Epithelial cell of esophagus (primary cell): ENCODE measurements at regions not wholly inside any gene's neighbourhood (a gene's known extent, or its start where the extent isn't known, plus 50 kb on each side); places are given as distances from the start of the nearest gene placed in this dataset.

ENCODE experiments used
- DNase-seq: peaks from one replicate; pipeline ENCODE4 v3.0.0; 2010; ENCODE audit warnings: low read depth
- H3K4me3 ChIP-seq: 2 replicates; pipeline ENCODE4 v1.5.1; 2011; ENCODE audit warnings: mild to moderate bottlenecking, low read length, control low read depth
- CTCF ChIP-seq: IDR thresholded peaks from 2 replicates; pipeline ENCODE4 v1.5.1; 2011; ENCODE audit warnings: low read depth, mild to moderate bottlenecking, low read length, control low read depth, inconsistent platforms; ENCODE audit not compliant: insufficient read depth; ENCODE audit errors: missing control alignments

DNA sequence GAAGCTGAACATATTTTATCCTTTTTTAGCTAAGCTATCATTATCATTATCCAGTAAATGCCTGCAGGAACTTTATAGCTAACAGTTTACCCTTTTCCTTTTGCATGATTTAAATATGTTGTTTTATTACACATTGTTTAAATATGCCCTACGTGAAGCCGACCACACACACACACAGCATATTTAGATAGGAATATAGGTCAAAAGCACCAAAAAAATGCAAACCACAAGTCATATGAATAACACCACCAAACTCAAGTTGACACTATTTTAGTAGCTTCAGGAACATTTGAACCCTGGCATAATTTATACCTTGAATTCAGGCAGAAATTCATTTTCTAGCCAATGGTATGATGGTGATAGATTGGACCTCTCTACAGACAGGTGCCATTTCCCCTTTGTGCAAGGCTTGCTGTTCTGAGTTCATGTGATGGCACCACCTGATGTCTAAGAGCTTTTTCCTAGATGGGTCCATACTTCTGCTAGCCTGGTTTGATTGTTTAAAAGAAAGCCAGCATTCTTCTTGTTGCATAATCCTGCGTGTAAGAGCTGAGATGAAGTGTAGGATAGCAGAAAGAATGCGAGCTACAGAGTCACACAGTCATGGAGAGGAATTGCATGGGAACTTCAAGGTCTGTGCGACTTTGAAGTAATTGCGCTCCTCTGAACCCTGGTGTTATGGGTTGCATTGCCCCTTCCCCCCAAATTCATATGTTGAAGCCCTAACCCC lies 454.8 kb upstream of the SOX5 start:
- no peak for TF ChIP-seq CTCF
- no peak for DNase-seq
- no peak overlapping the region for H3K4me3 ChIP-seq

GRCh38 chr12:24400533-24400932 lies 451.1 kb upstream of the SOX5 start:
- no peak for DNase-seq
- no peak for TF ChIP-seq CTCF
- no peak overlapping the region for H3K4me3 ChIP-seq

- no peak for DNase-seq
- no peak for TF ChIP-seq CTCF
- no peak overlapping the region for H3K4me3 ChIP-seq
Observed at GRCh38 chr12:24398605-24399004, 449.1 kb upstream of the SOX5 start.

DNA sequence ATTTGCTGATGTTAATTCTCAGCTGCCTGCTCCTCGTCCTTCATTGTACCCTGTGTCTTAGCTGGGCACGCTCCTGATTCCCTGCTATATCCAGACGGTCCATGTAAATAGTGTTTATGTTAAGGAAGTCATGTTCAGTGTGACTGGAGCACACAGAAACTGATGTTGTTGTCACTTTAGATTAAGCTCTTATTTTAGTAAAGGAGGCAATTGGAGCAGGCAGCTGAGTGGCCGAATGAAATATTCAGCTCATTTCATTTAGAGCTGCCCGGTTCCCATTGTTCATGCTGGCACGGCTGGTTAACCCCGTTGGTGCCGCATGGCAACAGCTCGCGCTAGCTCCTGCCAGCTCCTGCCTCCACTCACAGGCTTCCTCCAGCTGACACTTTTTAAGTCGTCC lies 446.8 kb upstream of the SOX5 start:
- H3K4me3 ChIP-seq: no peak overlapping the region
- DNase-seq: no peak

DNA sequence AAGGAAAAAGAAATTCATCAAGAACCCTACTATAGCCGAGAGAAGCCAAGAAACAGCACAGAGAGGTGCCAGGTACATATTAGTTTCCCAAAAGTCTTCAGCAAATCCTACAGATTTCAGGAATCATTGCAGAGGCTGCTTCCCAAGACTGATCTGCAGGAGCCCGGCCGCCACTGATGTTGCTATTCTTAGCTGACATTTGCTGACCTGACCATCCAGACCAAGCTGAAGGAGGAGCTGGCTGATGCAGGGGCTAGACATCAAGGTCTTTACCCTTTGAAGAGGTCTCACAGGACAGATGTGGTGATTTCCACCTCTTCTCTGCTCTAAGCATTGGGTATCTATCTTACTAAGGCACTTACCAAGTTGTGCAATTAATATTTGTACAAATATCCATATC lies 444.8 kb upstream of the SOX5 start:
- no peak for TF ChIP-seq CTCF
- DNase-seq: no peak
- no peak overlapping the region for H3K4me3 ChIP-seq

More for the DNA sequence above, 446.8 kb upstream of the SOX5 start:
- TF ChIP-seq CTCF: no peak

DNA sequence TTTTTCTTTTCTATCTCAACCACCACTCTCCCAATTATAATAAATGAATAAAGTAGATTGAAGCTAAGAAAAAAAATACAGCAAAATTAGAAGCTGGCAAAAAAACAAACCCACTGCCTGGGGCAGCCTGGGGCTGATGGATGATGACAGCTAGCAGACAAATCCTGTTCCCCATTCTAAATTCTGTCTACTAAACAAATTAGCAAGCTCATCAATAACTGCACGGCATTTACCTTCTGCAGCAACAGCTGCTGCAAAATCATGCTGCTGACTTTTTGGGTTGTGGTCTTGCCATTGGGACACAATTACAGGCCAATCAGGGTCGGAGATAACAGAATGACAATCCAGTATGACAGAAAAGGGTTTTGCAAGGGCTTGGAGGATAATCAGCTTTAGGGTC lies 443.6 kb upstream of the SOX5 start:
- DNase-seq: no peak
- no peak overlapping the region for H3K4me3 ChIP-seq
- TF ChIP-seq CTCF: no peak

DNA sequence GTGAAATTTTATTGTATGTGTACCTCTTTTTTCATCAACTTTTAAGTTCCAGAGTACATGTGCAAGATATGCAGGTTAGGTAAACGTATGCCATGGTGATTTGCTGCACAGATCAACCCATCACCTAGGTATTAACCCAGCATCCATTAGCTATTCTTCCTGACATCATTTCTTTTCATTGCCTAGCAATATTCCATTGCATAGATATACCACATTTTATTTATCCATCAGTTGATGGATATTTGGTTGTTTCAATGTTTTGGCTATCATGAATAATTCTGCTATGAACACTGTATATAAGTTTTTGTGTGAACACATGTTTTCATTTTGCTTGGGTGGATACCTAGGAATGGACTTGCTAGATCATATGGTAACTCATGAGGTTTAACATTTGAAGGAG lies 439.9 kb upstream of the SOX5 start:
- DNase-seq: no peak

More for the DNA sequence above, 439.9 kb upstream of the SOX5 start:
- H3K4me3 ChIP-seq: no peak overlapping the region
- TF ChIP-seq CTCF: no peak
